ENCODE measurements at regions not wholly inside any gene's neighbourhood (a gene's known extent, or its start where the extent isn't known, plus 50 kb on each side); places are given as distances from the start of the nearest gene placed in this dataset.

- DNase-seq, result no peak
Observed at GRCh38 chr20:12305188-12305950, 387.7 kb downstream of the BTBD3 start.

- no peak for DNase-seq
Observed at GRCh38 chr20:12306107-12306506, 388.4 kb downstream of the BTBD3 start.

- peak; percentile 1 for DNase-seq
Observed at GRCh38 chr20:12311094-12311865, 393.6 kb downstream of the BTBD3 start.

- no peak for DNase-seq
Observed at GRCh38 chr20:12315652-12316051, 398.0 kb downstream of the BTBD3 start.

GRCh38 chr20:12316794-12317193 lies 399.1 kb downstream of the BTBD3 start:
- DNase-seq, result no peak

- DNase-seq, result no peak
Observed at GRCh38 chr20:12317433-12317832, 399.7 kb downstream of the BTBD3 start.

GRCh38 chr20:12318043-12318442 lies 400.4 kb downstream of the BTBD3 start:
- DNase-seq, result peak; percentile 17

- DNase-seq, result no peak
Observed at GRCh38 chr20:12321736-12322135, 404.0 kb downstream of the BTBD3 start.

GRCh38 chr20:12327205-12327604 lies 409.5 kb downstream of the BTBD3 start:
- no peak for DNase-seq

- no peak for DNase-seq
Observed at GRCh38 chr20:12331236-12331635, 413.5 kb downstream of the BTBD3 start.

GRCh38 chr20:12337601-12338000 lies 419.9 kb downstream of the BTBD3 start:
- DNase-seq, result no peak

GRCh38 chr20:12345978-12346377 lies 428.3 kb downstream of the BTBD3 start:
- no peak for DNase-seq

- DNase-seq, result no peak
Observed at GRCh38 chr20:12353842-12354241, 436.1 kb downstream of the BTBD3 start.

GRCh38 chr20:12354725-12355124 lies 437.0 kb downstream of the BTBD3 start:
- DNase-seq, result no peak

GRCh38 chr20:12355185-12355584 lies 437.5 kb downstream of the BTBD3 start:
- DNase-seq, result no peak

- DNase-seq, result no peak
Observed at GRCh38 chr20:12358006-12358654, 440.4 kb downstream of the BTBD3 start.

GRCh38 chr20:12358655-12359009 lies 440.9 kb downstream of the BTBD3 start:
- no peak for DNase-seq

- no peak for DNase-seq
Observed at GRCh38 chr20:12371990-12372389, 454.3 kb downstream of the BTBD3 start.

GRCh38 chr20:12372557-12372956 lies 454.9 kb downstream of the BTBD3 start:
- no peak for DNase-seq

GRCh38 chr20:12375967-12376366 lies 458.3 kb downstream of the BTBD3 start:
- DNase-seq, result no peak

GRCh38 chr20:12383821-12384220 lies 466.1 kb downstream of the BTBD3 start:
- no peak for DNase-seq

GRCh38 chr20:12386821-12387220 lies 469.1 kb downstream of the BTBD3 start:
- peak; percentile 13 for DNase-seq

- DNase-seq, result no peak
Observed at GRCh38 chr20:12391099-12391498, 473.4 kb downstream of the BTBD3 start.

GRCh38 chr20:12394786-12395185 lies 477.1 kb downstream of the BTBD3 start:
- peak; percentile 53 for DNase-seq

All from retina (tissue), 1 donor.